Stomach (tissue), 8 donors: ENCODE measurements at regions not wholly inside any gene's neighbourhood (a gene's known extent, or its start where the extent isn't known, plus 50 kb on each side); places are given as distances from the start of the nearest gene placed in this dataset.
"Not testable (repeated sequence)": the region's sequence is repeated elsewhere in the genome, so short reads cannot be mapped to it uniquely, and the experiment has no call there.

Source experiments
- DNase-seq, 2 donors: peaks; one replicate each; pipeline versions ENCODE4 v3.0.0 to v3.0.0-alpha.2; 2013 to 2019
- H3K27ac ChIP-seq, 5 donors: fragments of 200-600 bp in 4 of 5; sonication (generic) in 4 of 5; one replicate each; pipeline ENCODE4 v1.5.1; 2013 to 2019; ENCODE audit warnings: mild to moderate bottlenecking in 1 of 5, moderate library complexity in 1 of 5
- H3K27me3 ChIP-seq, 3 donors: fragments of 200-600 bp; sonication (generic); one replicate each; pipeline ENCODE4 v1.5.1; 2017 to 2019; ENCODE audit warnings: mixed run types in 1 of 3
- H3K36me3 ChIP-seq, 4 donors: fragments of 200-600 bp; sonication (generic); 1 replicate in 3 of 4; 2 replicates in 1 of 4; pipeline ENCODE4 v1.5.1; 2016 to 2019
- H3K4me1 ChIP-seq, 4 donors: fragments of 200-600 bp; sonication (generic); one replicate each; pipeline ENCODE4 v1.5.1; 2016 to 2019
- H3K4me3 ChIP-seq, 4 donors: fragments of 200-600 bp; sonication (generic) in 3 of 4; one replicate each; pipeline ENCODE4 v1.5.1; 2016 to 2019; ENCODE audit warnings: mild to moderate bottlenecking in 1 of 4
- H3K9me3 ChIP-seq, 4 donors: fragments of 200-600 bp; sonication (generic); one replicate each; pipeline ENCODE4 v1.5.1; 2016 to 2019
- CTCF ChIP-seq, 7 experiments: fragments of 450-650 bp in 4 of 7; fragments of 200-600 bp in 3 of 7; sonication (generic) in 3 of 7; IDR thresholded peaks; one replicate each; pipeline ENCODE4 v1.5.1; 2016 to 2019; ENCODE audit warnings: antibody characterized with exemption in 7 of 7, control low read depth in 2 of 7, mild to moderate bottlenecking in 1 of 7
- EP300 ChIP-seq: sonication (generic); formaldehyde crosslinking; IDR thresholded peaks from one replicate; pipeline ENCODE4 v1.6.1; 2017; ENCODE audit warnings: antibody characterized with exemption
- POLR2A ChIP-seq, 4 donors: fragments of 450-650 bp; IDR thresholded peaks; one replicate each; pipeline ENCODE4 v1.6.1; 2016; ENCODE audit warnings: antibody characterized with exemption in 4 of 4, control low read depth in 2 of 4, mild to moderate bottlenecking in 1 of 4, moderate library complexity in 1 of 4
- POLR2AphosphoS5 ChIP-seq, 3 donors: sonication (generic); formaldehyde crosslinking; IDR thresholded peaks; one replicate each; pipeline ENCODE4 v1.6.1; 2016; ENCODE audit warnings: antibody characterized with exemption in 3 of 3
- WGBS, 5 donors: extraction: QIAGEN DNeasy Blood & Tissue Kit in 3 of 5; methylation state at CpG; one replicate each; pipeline versions ENCODE4 v1.1.5 to v1.1.7; 2013 to 2018; 5-methylcytosine and 5-hydroxymethylcytosine counted together
- intact Hi-C: fragments of 100-400 bp; cut with DNase I; formaldehyde crosslinking; loops from one replicate; pipeline ENCODE4 v1.15.1; 2023; ENCODE audit warnings: low total_unique reads
- donor health status: healthy with polysubstance abuse.
- donor health status: Bipolar disorder and iron deficiency.
- donor health status: healthy.

- TF ChIP-seq EP300 (no peak), POLR2AphosphoS5 (IDR thresholded peaks at IDR 0.05) (no peak), CTCF (IDR thresholded peaks at IDR 0.05) (no peak), POLR2A (IDR thresholded peaks at IDR 0.05) (no peak)
- H3K4me3 ChIP-seq: no peak overlapping the region
- no peaks in the 10 kb centered on the region for H3K36me3 ChIP-seq
- no peaks in the 10 kb centered on the region for H3K27me3 ChIP-seq
- no peak overlapping the region for H3K27ac ChIP-seq
- DNase-seq: no peak
- H3K4me1 ChIP-seq: no peaks in the 10 kb centered on the region
- 58 to 75% (median 66%) methylated on average over 5 of the region's 5 CpGs for WGBS, 5 donors
- intact Hi-C loops: no loop called here
- H3K9me3 ChIP-seq: no peaks in the 10 kb centered on the region
These were observed 98.7 kb upstream of the CCBE1 start for GRCh38 chr18:59795882-59796281.

- Histone ChIP-seq H3K27ac (no peak overlapping the region), H3K27me3 (no peaks in the 10 kb centered on the region), H3K4me1 (no peaks in the 10 kb centered on the region), H3K36me3 (no peaks in the 10 kb centered on the region), H3K9me3 (no peaks in the 10 kb centered on the region), H3K4me3 (no peak overlapping the region)
- TF ChIP-seq POLR2AphosphoS5 (IDR thresholded peaks at IDR 0.05) (no peak), CTCF (IDR thresholded peaks at IDR 0.05) (no peak)
- no peak for DNase-seq
- intact Hi-C loops: no loop called here
- WGBS, 5 donors: 21 to 53% (median 35%) methylated on average over 4 of the region's 4 CpGs
These were observed 95.1 kb upstream of the CCBE1 start for GRCh38 chr18:59792353-59792752.

DNA sequence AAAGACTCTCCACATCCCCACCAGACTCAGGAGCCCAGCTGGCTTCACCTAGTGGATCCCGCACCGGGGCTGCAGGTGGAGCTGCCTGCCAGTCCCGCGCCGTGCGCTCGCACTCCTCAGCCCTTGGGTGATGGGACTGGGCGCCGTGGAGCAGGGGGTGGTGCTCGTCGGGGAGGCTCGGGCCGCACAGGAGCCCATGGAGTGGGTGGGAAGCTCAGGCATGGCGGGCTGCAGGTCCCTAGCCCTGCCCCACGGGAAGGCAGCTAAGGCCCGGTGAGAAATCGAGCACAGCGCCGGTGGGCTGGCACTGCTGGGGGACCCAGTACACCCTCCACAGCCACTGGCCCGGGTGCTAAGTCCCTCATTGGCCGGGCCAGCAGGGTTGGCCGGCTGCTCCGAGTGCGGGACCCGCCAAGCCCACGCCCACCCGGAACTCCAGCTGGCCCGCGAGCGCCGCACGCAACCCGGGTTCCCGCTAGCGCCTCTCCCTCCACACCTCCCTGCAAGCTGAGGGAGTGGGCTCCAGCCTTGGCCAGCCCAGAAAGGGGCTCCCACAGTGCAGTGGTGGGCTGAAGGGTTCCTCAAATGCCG, 93.2 kb upstream of the CCBE1 start:
- intact Hi-C loops, H3K27me3 ChIP-seq, DNase-seq: not testable (repeated sequence)

DNA sequence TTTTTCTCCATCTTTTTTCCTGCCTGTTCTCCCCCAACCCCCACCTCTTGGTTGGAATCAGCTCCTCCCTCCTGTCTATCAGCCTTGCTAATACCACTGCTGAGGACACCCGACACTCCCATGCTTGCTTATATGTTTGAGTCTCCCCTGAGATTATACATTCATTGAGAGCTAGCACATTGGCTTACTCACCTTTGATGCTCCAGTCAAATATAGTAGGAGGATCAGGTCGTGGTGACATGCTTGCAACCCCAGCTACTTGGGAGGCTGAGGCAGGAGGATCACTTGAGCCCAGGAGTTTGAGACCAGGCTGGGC, 91.5 kb upstream of the CCBE1 start:
- no peak overlapping the region for H3K27ac ChIP-seq
- H3K4me3 ChIP-seq: no peak overlapping the region
- 63 to 71% (median 67%) methylated on average over 2 of the region's 2 CpGs for WGBS, 5 donors
- H3K27me3 ChIP-seq: no peaks in the 10 kb centered on the region
- no peaks in the 10 kb centered on the region for H3K9me3 ChIP-seq
- H3K4me1 ChIP-seq: no peaks in the 10 kb centered on the region
- TF ChIP-seq CTCF (IDR thresholded peaks at IDR 0.05): no peak
- TF ChIP-seq POLR2A (IDR thresholded peaks at IDR 0.05): no peak
- no peak for TF ChIP-seq EP300
- no peak for TF ChIP-seq POLR2AphosphoS5 (IDR thresholded peaks at IDR 0.05)
- intact Hi-C loops: no loop called here
- H3K36me3 ChIP-seq: no peaks in the 10 kb centered on the region
- DNase-seq: no peak

More for the DNA sequence above, 93.2 kb upstream of the CCBE1 start:
- H3K4me1 ChIP-seq, H3K27ac ChIP-seq, H3K9me3 ChIP-seq, H3K4me3 ChIP-seq, H3K36me3 ChIP-seq: not testable (repeated sequence)
- 91 to 98% (median 97%) methylated on average over 12 to 36 of the region's 36 CpGs for WGBS, 5 donors

DNA sequence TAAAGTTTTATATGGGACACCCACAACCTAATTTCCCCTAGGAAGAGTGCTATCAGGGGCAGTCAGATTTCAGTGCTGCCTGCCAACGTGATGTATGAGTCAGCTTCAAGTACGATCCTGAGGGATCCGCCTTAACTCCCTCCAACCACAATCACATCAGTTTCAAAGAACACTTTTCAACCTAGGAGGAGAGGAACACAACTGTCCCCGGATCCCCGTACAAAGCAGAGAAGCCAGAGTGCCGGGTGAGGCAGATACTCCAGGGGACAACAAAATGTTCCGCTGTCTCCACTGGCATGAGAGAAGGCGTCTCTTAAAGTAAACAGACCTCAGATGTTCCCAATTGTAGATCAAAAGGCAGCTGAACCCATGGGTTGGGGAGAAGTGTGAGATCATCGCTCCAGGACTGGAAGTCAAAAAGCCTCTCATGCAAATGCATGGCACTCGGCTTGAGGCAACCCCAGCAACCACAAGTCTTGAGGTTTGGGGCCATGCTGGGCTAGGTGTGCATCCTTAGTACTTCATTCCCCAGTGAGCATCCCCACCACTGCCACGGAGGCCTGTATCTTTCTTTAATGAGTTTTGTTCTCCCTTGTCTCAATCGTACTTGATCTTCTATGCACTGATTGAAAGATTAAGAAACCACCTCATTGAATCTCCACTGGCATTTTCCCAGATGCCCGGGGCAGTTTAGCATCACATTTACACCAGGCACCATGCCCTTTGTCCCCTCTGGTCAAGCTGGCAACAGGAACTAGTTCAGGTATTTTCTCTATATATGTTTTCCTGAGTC, 91.0 kb upstream of the CCBE1 start:
- H3K36me3 ChIP-seq: no peaks in the 10 kb centered on the region
- WGBS, 5 donors: 40 to 51% (median 48%) methylated on average over 13 of the region's 13 CpGs
- no peak for DNase-seq
- no peak overlapping the region for H3K4me3 ChIP-seq
- no peak overlapping the region for H3K27ac ChIP-seq
- no peaks in the 10 kb centered on the region for H3K9me3 ChIP-seq
- intact Hi-C loops: no loop called here
- no peak for TF ChIP-seq EP300
- TF ChIP-seq CTCF (IDR thresholded peaks at IDR 0.05): no peak
- TF ChIP-seq POLR2AphosphoS5 (IDR thresholded peaks at IDR 0.05): no peak
- TF ChIP-seq POLR2A (IDR thresholded peaks at IDR 0.05): no peak
- H3K27me3 ChIP-seq: no peaks in the 10 kb centered on the region
- no peaks in the 10 kb centered on the region for H3K4me1 ChIP-seq
